A549 (cell line): ENCODE measurements at regions not wholly inside any gene's neighbourhood (a gene's known extent, or its start where the extent isn't known, plus 50 kb on each side); places are given as distances from the start of the nearest gene placed in this dataset.

Experiments
- ATAC-seq, 2 experiments: fragments of 200-7000 bp in 1 of 2; fragments of >200 bp in 1 of 2; cut with Nextera tagmentation in 1 of 2; cut with Tn5 transposase in 1 of 2; 3 replicates each; pipeline versions ENCODE4 v1.8.0 to v1.9.1; 2018 to 2020; ENCODE audit warnings: mild to moderate bottlenecking in 1 of 2, moderate library complexity in 1 of 2
- CTCF ChIA-PET: fragments of 300-600 bp; sonication (Branson Sonifier 250); formaldehyde crosslinking; extraction: SDS; loops from one replicate; lab custom pipeline; 2021; ENCODE audit warnings: antibody characterized with exemption, inconsistent platforms; lab: Yijun Ruan, JAX
- POLR2A ChIA-PET: fragments of 350-600 bp; formaldehyde crosslinking; extraction: SDS; loops from one replicate; lab custom pipeline; 2021; ENCODE audit warnings: antibody characterized with exemption, inconsistent platforms; lab: Yijun Ruan, JAX
- DNase-seq, 2 experiments: peaks; one replicate each; pipeline versions ENCODE4 v3.0.0 to v3.0.0-alpha.2; 2011 to 2016; ENCODE audit warnings: low read depth in 1 of 2, low spot score in 1 of 2
- FAIRE-seq: peaks from 2 replicates; lab custom pipeline; 2011; peaks lifted over from hg19 to GRCh38; lab: Jason Lieb, UNC
- H3K27ac ChIP-seq, 2 experiments: fragments of >200 bp; sonication (Bioruptor Twin); formaldehyde crosslinking; 3 replicates each; pipeline ENCODE4 v1.5.1; 2016 to 2017
- H3K4me1 ChIP-seq: fragments of >200 bp; sonication (Bioruptor Twin); formaldehyde crosslinking; 3 replicates; pipeline ENCODE4 v1.6.1; 2016
- H3K4me2 ChIP-seq: fragments of >200 bp; sonication (Bioruptor Twin); formaldehyde crosslinking; 3 replicates; pipeline ENCODE4 v1.6.1; 2016
- H3K4me3 ChIP-seq: fragments of >200 bp; sonication (Bioruptor Twin); formaldehyde crosslinking; 3 replicates; pipeline ENCODE4 v1.5.1; 2016
- H3K9me3 ChIP-seq: fragments of >200 bp; sonication (Bioruptor Twin); formaldehyde crosslinking; 3 replicates; pipeline ENCODE4 v1.6.1; 2016
- CBX2 ChIP-seq: fragments of 200-600 bp; sonication (generic); IDR thresholded peaks from 2 replicates; pipeline ENCODE4 v1.6.1; 2016; ENCODE audit warnings: low read depth, mild to moderate bottlenecking, borderline replicate concordance
- ESRRA ChIP-seq: fragments of 150-350 bp; IDR thresholded peaks from 2 replicates; pipeline ENCODE4 v1.6.1; 2014; ENCODE audit warnings: mild to moderate bottlenecking, low read length, borderline replicate concordance
- FOSL2 ChIP-seq, 2 experiments: fragments of 450-650 bp in 1 of 2; fragments of >200 bp in 1 of 2; sonication (Bioruptor Twin) in 1 of 2; formaldehyde crosslinking; IDR thresholded peaks; 2 replicates each; pipeline versions ENCODE4 v1.5.0 to v1.6.1; 2016 to 2020; ENCODE audit warnings: mild to moderate bottlenecking in 1 of 2, moderate library complexity in 1 of 2
- FOXS1 ChIP-seq: fragments of 250-450 bp; sonication (Bioruptor Pico); IDR thresholded peaks from 2 replicates; pipeline ENCODE4 v1.5.0; 2020; ENCODE audit warnings: mild to moderate bottlenecking, moderate library complexity
- GATA3 ChIP-seq: IDR thresholded peaks from 2 replicates; pipeline ENCODE4 v1.6.1; 2012; ENCODE audit warnings: borderline replicate concordance
- HDAC2 ChIP-seq: fragments of 200-600 bp; sonication (generic); IDR thresholded peaks from 2 replicates; pipeline ENCODE4 v1.6.1; 2016
- HES2 ChIP-seq: fragments of >200 bp; sonication (Bioruptor Twin); formaldehyde crosslinking; IDR thresholded peaks from 2 replicates; pipeline ENCODE4 v1.6.1; 2016
- JUN ChIP-seq, 2 experiments: fragments of >200 bp; sonication (Bioruptor Twin); formaldehyde crosslinking; IDR thresholded peaks; 2 replicates in 1 of 2; 3 replicates in 1 of 2; pipeline ENCODE4 v1.6.1; 2016 to 2017
- KDM1A ChIP-seq: fragments of 200-600 bp; sonication (generic); IDR thresholded peaks from 2 replicates; pipeline ENCODE4 v1.6.1; 2016; ENCODE audit warnings: low read depth, mild to moderate bottlenecking
- MAFK ChIP-seq: fragments of 450-650 bp; IDR thresholded peaks from 2 replicates; pipeline ENCODE4 v1.6.1; 2014; ENCODE audit not compliant: partially characterized antibody
- MAZ ChIP-seq: fragments of 150-350 bp; IDR thresholded peaks from 2 replicates; pipeline ENCODE4 v1.6.1; 2014; ENCODE audit warnings: antibody characterized with exemption, low read depth, low read length, borderline replicate concordance
- NPAS2 ChIP-seq: fragments of 250-450 bp; sonication (Bioruptor Pico); IDR thresholded peaks from 2 replicates; pipeline ENCODE4 v1.8.0; 2022; ENCODE audit warnings: mild to moderate bottlenecking, moderate library complexity, borderline replicate concordance
- NR3C1 ChIP-seq: fragments of >200 bp; sonication (Bioruptor Twin); formaldehyde crosslinking; IDR thresholded peaks from 3 replicates; pipeline ENCODE4 v1.6.1; 2017
- PHF8 ChIP-seq: fragments of 200-600 bp; sonication (generic); IDR thresholded peaks from 2 replicates; pipeline ENCODE4 v1.6.1; 2016; ENCODE audit warnings: low read depth, mild to moderate bottlenecking, antibody characterized with exemption, moderate library complexity, borderline replicate concordance
- POLR2A ChIP-seq: IDR thresholded peaks from 2 replicates; pipeline ENCODE4 v1.6.1; 2012; ENCODE audit warnings: mild to moderate bottlenecking, low read length
- RARB ChIP-seq: fragments of 250-450 bp; sonication (Bioruptor Pico); IDR thresholded peaks from 2 replicates; pipeline ENCODE4 v1.8.0; 2021; ENCODE audit warnings: mild to moderate bottlenecking, moderate library complexity
- RCOR1 ChIP-seq: fragments of 150-350 bp; IDR thresholded peaks from 2 replicates; pipeline ENCODE4 v1.6.1; 2014; ENCODE audit warnings: antibody characterized with exemption, low read length, low read depth
- REST ChIP-seq: fragments of 200-600 bp; sonication (generic); IDR thresholded peaks from 2 replicates; pipeline ENCODE4 v1.6.1; 2016; ENCODE audit warnings: antibody characterized with exemption, mild to moderate bottlenecking, moderate library complexity
- SREBF2 ChIP-seq: fragments of 450-650 bp; IDR thresholded peaks from 2 replicates; pipeline ENCODE4 v1.6.1; 2014; ENCODE audit warnings: mild to moderate bottlenecking, moderate library complexity
- TFCP2L1 ChIP-seq: fragments of 250-450 bp; sonication (Bioruptor Pico); IDR thresholded peaks from 2 replicates; pipeline ENCODE4 v1.5.0; 2021; ENCODE audit warnings: mild to moderate bottlenecking
- ZC3H11A ChIP-seq: fragments of 450-650 bp; IDR thresholded peaks from 2 replicates; pipeline ENCODE4 v1.6.1; 2014; ENCODE audit warnings: antibody characterized with exemption, mild to moderate bottlenecking
- ZFP36 ChIP-seq: fragments of 450-650 bp; IDR thresholded peaks from 2 replicates; pipeline ENCODE4 v1.6.1; 2014; ENCODE audit warnings: borderline replicate concordance; ENCODE audit not compliant: partially characterized antibody
- WGBS: methylation state at CpG from one replicate; pipeline ENCODE4 v1.1.6; 2017; ENCODE audit errors: missing lambda C conversion rate; 5-methylcytosine and 5-hydroxymethylcytosine counted together

GRCh38 chr9:24488896-24489295 lies 56.8 kb downstream of the IZUMO3 start:
- Histone ChIP-seq H3K4me3 (no peak overlapping the region), H3K9me3 (peaks cover 4% of the 10 kb centered on the region; the same call in 1 of the 3 replicates), H3K4me1 (no peaks in the 10 kb centered on the region), H3K4me2 (no peak overlapping the region), H3K27ac (no peak overlapping the region)
- ChIA-PET POLR2A (no interaction called here), CTCF (no interaction called here)
- TF ChIP-seq GATA3 (no peak), ZC3H11A (no peak), JUN (IDR thresholded peaks at IDR 0.05) (no peak), MAZ (no peak), FOSL2 (IDR thresholded peaks at IDR 0.05) (no peak), FOSL2 (CRISPR knock-in tag; IDR thresholded peaks at IDR 0.05) (no peak), ESRRA (no peak), ZFP36 (no peak), RCOR1 (no peak), SREBF2 (no peak), RARB (CRISPR knock-in tag) (no peak)
- FAIRE-seq (no peak), DNase-seq (no peak), ATAC-seq (no peak)
- WGBS, result 0% methylated on average over 3 of the region's 3 CpGs

- WGBS, result 0% methylated on average over 1 of the region's 1 CpG
- FAIRE-seq (no peak), ATAC-seq (no peak), DNase-seq (no peak)
- ChIA-PET CTCF (no interaction called here), POLR2A (no interaction called here)
- H3K4me1 ChIP-seq, result no peaks in the 10 kb centered on the region
- H3K27ac ChIP-seq, result no peak overlapping the region
- no peak overlapping the region for H3K4me3 ChIP-seq
- H3K9me3 ChIP-seq, result peaks cover 4% of the 10 kb centered on the region; the same call in 1 of the 3 replicates
- H3K4me2 ChIP-seq, result no peak overlapping the region
- TF ChIP-seq TFCP2L1 (CRISPR knock-in tag), result no peak
- no peak for TF ChIP-seq HES2
- TF ChIP-seq RARB (CRISPR knock-in tag), result no peak
- no peak for TF ChIP-seq RCOR1
- TF ChIP-seq REST, result no peak
- no peak for TF ChIP-seq NPAS2 (CRISPR knock-in tag)
These were observed 57.8 kb downstream of the IZUMO3 start for GRCh38 chr9:24487946-24488345.

- ChIA-PET CTCF (no interaction called here), POLR2A (no interaction called here)
- H3K4me1 ChIP-seq, result no peaks in the 10 kb centered on the region
- no peak overlapping the region for H3K4me3 ChIP-seq
- no peak overlapping the region for H3K27ac ChIP-seq
- 3% methylated on average over 3 of the region's 3 CpGs for WGBS
- TF ChIP-seq MAFK (no peak), ZFP36 (no peak), CBX2 (no peak), POLR2A (no peak), HDAC2 (no peak), NR3C1 (no peak), FOXS1 (CRISPR knock-in tag) (no peak), PHF8 (no peak), TFCP2L1 (CRISPR knock-in tag) (no peak), KDM1A (no peak)
- peaks cover 4% of the 10 kb centered on the region; the same call in 1 of the 3 replicates for H3K9me3 ChIP-seq
- FAIRE-seq (no peak), DNase-seq (no peak), ATAC-seq (no peak)
- H3K4me2 ChIP-seq, result no peak overlapping the region
These were observed 58.3 kb downstream of the IZUMO3 start for GRCh38 chr9:24487250-24487861.
